HCT116 (cell line): ENCODE measurements at regions not wholly inside any gene's neighbourhood (a gene's known extent, or its start where the extent isn't known, plus 50 kb on each side); places are given as distances from the start of the nearest gene placed in this dataset.

Source experiments
- EZH2 ChIP-seq: fragments of 200-600 bp; sonication (generic); IDR thresholded peaks from 2 replicates; pipeline ENCODE4 v1.6.1; 2017; ENCODE audit warnings: antibody characterized with exemption, mixed run types
- FOSL1 ChIP-seq: IDR thresholded peaks from 2 replicates; pipeline ENCODE4 v1.6.1; 2012; ENCODE audit warnings: low read depth
- JUND ChIP-seq: IDR thresholded peaks from 2 replicates; pipeline ENCODE4 v1.6.1; 2012
- POLR2A ChIP-seq: IDR thresholded peaks from 2 replicates; pipeline ENCODE4 v1.7.0; 2011; ENCODE audit warnings: borderline replicate concordance; ENCODE audit not compliant: insufficient read depth, insufficient read length; ENCODE audit errors: extremely low read depth
- SIN3A ChIP-seq: IDR thresholded peaks from 2 replicates; pipeline ENCODE4 v1.6.1; 2012; ENCODE audit warnings: low read depth
- TF ChIP-seq, protein P1 (sequence below), 3 experiments: fragments of 200-600 bp in 1 of 3; sonication (generic) in 1 of 3; IDR thresholded peaks in 2 of 3; conservative IDR thresholded peaks in 1 of 3; 2 replicates each; pipeline ENCODE4 v1.5.1; 2012 to 2017; ENCODE audit warnings: low read depth in 2 of 3, low read length in 2 of 3, antibody characterized with exemption in 1 of 3, borderline replicate concordance in 1 of 3, control low read depth in 1 of 3, mild to moderate bottlenecking in 1 of 3, mixed read lengths in 1 of 3, mixed run types in 1 of 3, moderate library complexity in 1 of 3; ENCODE audit not compliant: insufficient read depth in 1 of 3
- TF ChIP-seq, protein P2 (sequence below): IDR thresholded peaks from 2 replicates; pipeline ENCODE4 v1.6.1; 2011; ENCODE audit warnings: mild to moderate bottlenecking, low read length, moderate library complexity; ENCODE audit not compliant: insufficient replicate concordance; ENCODE audit errors: extremely low read depth
- TF ChIP-seq, protein P3 (sequence below): IDR thresholded peaks from 2 replicates; pipeline ENCODE4 v1.6.1; 2012
- TF ChIP-seq, protein P4 (sequence below): IDR thresholded peaks from 2 replicates; pipeline ENCODE4 v1.6.1; 2012

DNA sequence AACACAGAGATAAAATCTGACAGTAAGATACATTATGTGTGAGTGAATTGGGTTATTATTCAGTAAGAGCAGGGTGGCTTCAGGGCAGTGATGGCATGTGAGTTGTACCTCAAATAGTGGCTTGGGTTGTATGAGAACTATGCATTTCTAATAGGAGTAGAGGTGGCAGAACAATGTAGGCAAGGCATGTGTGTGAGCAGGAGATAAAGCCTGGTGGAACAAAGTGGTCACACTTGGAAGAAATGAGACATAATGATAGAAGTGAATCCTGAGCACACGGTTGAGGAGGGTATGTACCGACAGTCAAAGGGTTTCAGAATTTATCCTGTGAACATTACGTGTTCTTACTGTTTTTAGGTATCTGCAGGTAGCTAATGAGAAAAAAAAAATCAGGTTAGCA lies 159.3 kb downstream of the CASP12 start:
- TF ChIP-seq, protein P1, sequence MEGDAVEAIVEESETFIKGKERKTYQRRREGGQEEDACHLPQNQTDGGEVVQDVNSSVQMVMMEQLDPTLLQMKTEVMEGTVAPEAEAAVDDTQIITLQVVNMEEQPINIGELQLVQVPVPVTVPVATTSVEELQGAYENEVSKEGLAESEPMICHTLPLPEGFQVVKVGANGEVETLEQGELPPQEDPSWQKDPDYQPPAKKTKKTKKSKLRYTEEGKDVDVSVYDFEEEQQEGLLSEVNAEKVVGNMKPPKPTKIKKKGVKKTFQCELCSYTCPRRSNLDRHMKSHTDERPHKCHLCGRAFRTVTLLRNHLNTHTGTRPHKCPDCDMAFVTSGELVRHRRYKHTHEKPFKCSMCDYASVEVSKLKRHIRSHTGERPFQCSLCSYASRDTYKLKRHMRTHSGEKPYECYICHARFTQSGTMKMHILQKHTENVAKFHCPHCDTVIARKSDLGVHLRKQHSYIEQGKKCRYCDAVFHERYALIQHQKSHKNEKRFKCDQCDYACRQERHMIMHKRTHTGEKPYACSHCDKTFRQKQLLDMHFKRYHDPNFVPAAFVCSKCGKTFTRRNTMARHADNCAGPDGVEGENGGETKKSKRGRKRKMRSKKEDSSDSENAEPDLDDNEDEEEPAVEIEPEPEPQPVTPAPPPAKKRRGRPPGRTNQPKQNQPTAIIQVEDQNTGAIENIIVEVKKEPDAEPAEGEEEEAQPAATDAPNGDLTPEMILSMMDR (IDR thresholded peaks at IDR 0.05 in 2 of 3, conservative IDR thresholded peaks at IDR 0.05 in 1 of 3; ENCODE audit: borderline replicate concordance in 1 of 3, insufficient read depth in 1 of 3, low read depth in 2 of 3, low read length in 2 of 3), result no peak
- TF ChIP-seq POLR2A (no peak), FOSL1 (no peak), SIN3A (no peak), EZH2 (no peak), JUND (no peak)
- TF ChIP-seq, protein P2, sequence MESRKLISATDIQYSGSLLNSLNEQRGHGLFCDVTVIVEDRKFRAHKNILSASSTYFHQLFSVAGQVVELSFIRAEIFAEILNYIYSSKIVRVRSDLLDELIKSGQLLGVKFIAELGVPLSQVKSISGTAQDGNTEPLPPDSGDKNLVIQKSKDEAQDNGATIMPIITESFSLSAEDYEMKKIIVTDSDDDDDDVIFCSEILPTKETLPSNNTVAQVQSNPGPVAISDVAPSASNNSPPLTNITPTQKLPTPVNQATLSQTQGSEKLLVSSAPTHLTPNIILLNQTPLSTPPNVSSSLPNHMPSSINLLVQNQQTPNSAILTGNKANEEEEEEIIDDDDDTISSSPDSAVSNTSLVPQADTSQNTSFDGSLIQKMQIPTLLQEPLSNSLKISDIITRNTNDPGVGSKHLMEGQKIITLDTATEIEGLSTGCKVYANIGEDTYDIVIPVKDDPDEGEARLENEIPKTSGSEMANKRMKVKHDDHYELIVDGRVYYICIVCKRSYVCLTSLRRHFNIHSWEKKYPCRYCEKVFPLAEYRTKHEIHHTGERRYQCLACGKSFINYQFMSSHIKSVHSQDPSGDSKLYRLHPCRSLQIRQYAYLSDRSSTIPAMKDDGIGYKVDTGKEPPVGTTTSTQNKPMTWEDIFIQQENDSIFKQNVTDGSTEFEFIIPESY, result no peak
- TF ChIP-seq, protein P3, sequence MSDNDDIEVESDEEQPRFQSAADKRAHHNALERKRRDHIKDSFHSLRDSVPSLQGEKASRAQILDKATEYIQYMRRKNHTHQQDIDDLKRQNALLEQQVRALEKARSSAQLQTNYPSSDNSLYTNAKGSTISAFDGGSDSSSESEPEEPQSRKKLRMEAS, result no peak
- TF ChIP-seq, protein P4, sequence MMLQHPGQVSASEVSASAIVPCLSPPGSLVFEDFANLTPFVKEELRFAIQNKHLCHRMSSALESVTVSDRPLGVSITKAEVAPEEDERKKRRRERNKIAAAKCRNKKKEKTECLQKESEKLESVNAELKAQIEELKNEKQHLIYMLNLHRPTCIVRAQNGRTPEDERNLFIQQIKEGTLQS, result no peak
